ENCODE measurements at regions not wholly inside any gene's neighbourhood (a gene's known extent, or its start where the extent isn't known, plus 50 kb on each side); places are given as distances from the start of the nearest gene placed in this dataset.

DNA sequence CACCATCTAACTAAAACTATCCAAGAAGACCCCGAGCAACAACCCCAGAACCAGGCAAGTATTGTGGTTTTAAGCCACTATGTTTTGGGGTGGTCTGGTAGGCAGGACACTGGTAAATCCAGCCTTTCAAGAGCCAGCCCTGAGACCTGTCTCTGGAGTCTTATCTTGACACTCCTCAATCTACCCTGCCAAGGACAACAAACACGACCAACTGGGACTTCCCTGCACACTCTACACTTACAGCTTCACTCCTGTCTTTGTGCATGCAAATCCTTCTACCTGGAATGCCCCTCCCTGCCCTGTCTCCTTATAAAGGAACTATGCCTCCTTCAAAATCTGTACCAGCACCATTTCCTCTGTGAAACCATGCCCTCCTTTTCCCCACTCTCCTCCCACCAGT, 107.3 kb downstream of the RPL27A start:
- no peak overlapping the region for H3K4me3 ChIP-seq
- intact Hi-C loops (cut with DNase I) = loop anchor here in 2 of 10 donors (5.0 to 10.0 kb wide), 2 partner anchors 73 to 75 kb away; no protein-coding TSS in a partner anchor
- TF ChIP-seq, protein P1, sequence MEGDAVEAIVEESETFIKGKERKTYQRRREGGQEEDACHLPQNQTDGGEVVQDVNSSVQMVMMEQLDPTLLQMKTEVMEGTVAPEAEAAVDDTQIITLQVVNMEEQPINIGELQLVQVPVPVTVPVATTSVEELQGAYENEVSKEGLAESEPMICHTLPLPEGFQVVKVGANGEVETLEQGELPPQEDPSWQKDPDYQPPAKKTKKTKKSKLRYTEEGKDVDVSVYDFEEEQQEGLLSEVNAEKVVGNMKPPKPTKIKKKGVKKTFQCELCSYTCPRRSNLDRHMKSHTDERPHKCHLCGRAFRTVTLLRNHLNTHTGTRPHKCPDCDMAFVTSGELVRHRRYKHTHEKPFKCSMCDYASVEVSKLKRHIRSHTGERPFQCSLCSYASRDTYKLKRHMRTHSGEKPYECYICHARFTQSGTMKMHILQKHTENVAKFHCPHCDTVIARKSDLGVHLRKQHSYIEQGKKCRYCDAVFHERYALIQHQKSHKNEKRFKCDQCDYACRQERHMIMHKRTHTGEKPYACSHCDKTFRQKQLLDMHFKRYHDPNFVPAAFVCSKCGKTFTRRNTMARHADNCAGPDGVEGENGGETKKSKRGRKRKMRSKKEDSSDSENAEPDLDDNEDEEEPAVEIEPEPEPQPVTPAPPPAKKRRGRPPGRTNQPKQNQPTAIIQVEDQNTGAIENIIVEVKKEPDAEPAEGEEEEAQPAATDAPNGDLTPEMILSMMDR (IDR thresholded peaks at IDR 0.05) = no peak
- no peak for TF ChIP-seq POLR2A (IDR thresholded peaks at IDR 0.05)
- 47 to 62% (median 55%) methylated on average over 2 of the region's 2 CpGs for WGBS, 4 donors
- H3K4me1 ChIP-seq = peaks cover 0 to 73% (median 36%) of the 10 kb centered on the region in 12 donors
- peaks cover 0 to 5% (median 0%) of the 10 kb centered on the region in 9 donors for H3K36me3 ChIP-seq
- H3K27me3 ChIP-seq = no peaks in the 10 kb centered on the region
- peak overlapping the region in 1 of 12 donors; percentile 76 for H3K27ac ChIP-seq
- H3K9me3 ChIP-seq = no peaks in the 10 kb centered on the region
- ATAC-seq (peak in 1 of 4 donors; percentile 25), DNase-seq (no peak)

DNA sequence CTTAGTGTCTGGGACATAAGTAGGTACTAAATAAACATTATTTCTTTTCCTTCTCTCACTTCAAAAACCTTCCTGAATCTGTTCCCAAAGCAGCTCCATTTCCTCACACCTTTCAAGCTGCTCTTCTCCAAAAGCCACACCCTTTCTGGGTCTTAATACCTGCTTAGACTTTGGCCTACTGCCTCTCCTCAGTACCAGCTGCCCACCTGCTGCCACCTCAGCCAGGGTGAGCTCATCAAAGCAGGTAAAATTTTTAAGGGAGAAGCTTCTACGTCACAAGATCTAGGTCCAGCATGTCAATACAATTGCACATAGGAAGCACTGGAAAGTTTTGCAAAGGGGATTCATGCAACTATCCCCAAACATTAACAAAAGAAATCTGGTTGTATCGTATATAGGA, 108.4 kb downstream of the RPL27A start:
- TF ChIP-seq, protein P1 (IDR thresholded peaks at IDR 0.05) = no peak
- no peak for TF ChIP-seq POLR2A (IDR thresholded peaks at IDR 0.05)
- H3K4me1 ChIP-seq = peaks cover 0 to 67% (median 35%) of the 10 kb centered on the region in 12 donors
- H3K27ac ChIP-seq = peak overlapping the region in 1 of 12 donors; percentile 76
- H3K36me3 ChIP-seq = peaks cover 0 to 11% (median 0%) of the 10 kb centered on the region in 9 donors
- no peak overlapping the region for H3K4me3 ChIP-seq
- ATAC-seq = no peak
- no peaks in the 10 kb centered on the region for H3K27me3 ChIP-seq
- intact Hi-C loops (cut with DNase I) = loop anchor here in 2 of 10 donors (5.0 to 10.0 kb wide), 2 partner anchors 74 to 76 kb away; no protein-coding TSS in a partner anchor
- no peak for DNase-seq
- WGBS, 4 donors = 95 to 100% (median 96%) methylated on average over 2 of the region's 2 CpGs
- no peaks in the 10 kb centered on the region for H3K9me3 ChIP-seq

- H3K27ac ChIP-seq = peak overlapping the region in 1 of 12 donors; percentile 76
- H3K36me3 ChIP-seq = peaks cover 0 to 11% (median 0%) of the 10 kb centered on the region in 9 donors
- ATAC-seq = peak in 3 of 4 donors; percentile 10 to 33 (median 19)
- intact Hi-C loops (cut with DNase I) = loop anchor here in 2 of 10 donors (5.0 to 10.0 kb wide), 2 partner anchors 75 to 78 kb away; no protein-coding TSS in a partner anchor
- 70 to 87% (median 83%) methylated on average over 3 of the region's 3 CpGs for WGBS, 4 donors
- H3K9me3 ChIP-seq = no peaks in the 10 kb centered on the region
- no peaks in the 10 kb centered on the region for H3K27me3 ChIP-seq
- no peak overlapping the region for H3K4me3 ChIP-seq
- peaks cover 0 to 51% (median 26%) of the 10 kb centered on the region in 12 donors for H3K4me1 ChIP-seq
- TF ChIP-seq POLR2A (IDR thresholded peaks at IDR 0.05) = no peak
- TF ChIP-seq, protein P1 (IDR thresholded peaks at IDR 0.05) = no peak
- DNase-seq = no peak
These were observed 110.1 kb downstream of the RPL27A start for GRCh38 chr11:8792710-8793109.

- TF ChIP-seq, protein P1 (IDR thresholded peaks at IDR 0.05) = no peak
- no peak for TF ChIP-seq POLR2A (IDR thresholded peaks at IDR 0.05)
- no peak for DNase-seq
- Histone ChIP-seq H3K27ac (peak overlapping the region in 2 of 12 donors; percentile 0 to 76), H3K27me3 (no peaks in the 10 kb centered on the region), H3K9me3 (no peaks in the 10 kb centered on the region), H3K4me3 (no peak overlapping the region), H3K36me3 (peaks cover 0 to 17% (median 0%) of the 10 kb centered on the region in 9 donors), H3K4me1 (peaks cover 0 to 51% (median 29%) of the 10 kb centered on the region in 12 donors)
- WGBS, 4 donors = 81 to 84% (median 81%) methylated on average over 4 of the region's 4 CpGs
- ATAC-seq = no peak
- intact Hi-C loops (cut with DNase I) = loop anchor here in 2 of 10 donors (5.0 to 10.0 kb wide), 2 partner anchors 76 to 78 kb away; no protein-coding TSS in a partner anchor
These were observed 110.7 kb downstream of the RPL27A start for GRCh38 chr11:8793114-8793777.

Measured in heart left ventricle (tissue), 16 donors.